H1 (cell line): ENCODE measurements at regions not wholly inside any gene's neighbourhood (a gene's known extent, or its start where the extent isn't known, plus 50 kb on each side); places are given as distances from the start of the nearest gene placed in this dataset.

Experiments
- CBX5 ChIP-seq: fragments of 300-800, 300-1000 bp; sonication (generic); IDR thresholded peaks from 2 replicates; pipeline ENCODE4 v1.7.1; 2016; ENCODE audit warnings: antibody characterized with exemption, low read length, low read depth
- EGR1 ChIP-seq: IDR thresholded peaks from 2 replicates; pipeline ENCODE4 v1.6.1; 2011; ENCODE audit warnings: low read depth, low read length, borderline replicate concordance
- EZH2 ChIP-seq: fragments of 200-600 bp; sonication (generic); IDR thresholded peaks from 2 replicates; pipeline ENCODE4 v1.7.1; 2012; ENCODE audit warnings: low read depth, mild to moderate bottlenecking, moderate library complexity, low read length, inconsistent platforms; ENCODE audit not compliant: severe bottlenecking
- FOSL1 ChIP-seq: IDR thresholded peaks from 2 replicates; pipeline ENCODE4 v1.6.1; 2011; ENCODE audit warnings: mild to moderate bottlenecking, low read depth, low read length, moderate library complexity; ENCODE audit not compliant: insufficient read depth
- GABPA ChIP-seq: IDR thresholded peaks from 2 replicates; pipeline ENCODE4 v1.6.1; 2011; ENCODE audit warnings: mild to moderate bottlenecking, low read length, moderate library complexity, borderline replicate concordance; ENCODE audit not compliant: insufficient read depth
- JUND ChIP-seq: IDR thresholded peaks from 2 replicates; pipeline ENCODE4 v1.6.1; 2011; ENCODE audit warnings: mild to moderate bottlenecking, improper control_type of control experiment, low read length
- NRF1 ChIP-seq: IDR thresholded peaks from 2 replicates; pipeline ENCODE4 v1.6.1; 2011; ENCODE audit warnings: mild to moderate bottlenecking, low read depth, low read length, improper control_type of control experiment
- POLR2A ChIP-seq, 2 experiments: IDR thresholded peaks; 1 replicate in 1 of 2; 2 replicates in 1 of 2; pipeline ENCODE4 v1.6.1; 2011; ENCODE audit warnings: low read depth in 2 of 2, low read length in 2 of 2, mild to moderate bottlenecking in 2 of 2; ENCODE audit errors: control extremely low read depth in 1 of 2
- POLR2AphosphoS5 ChIP-seq: IDR thresholded peaks from 2 replicates; pipeline ENCODE4 v1.6.1; 2011; ENCODE audit warnings: low read depth, low read length
- SP1 ChIP-seq: IDR thresholded peaks from 2 replicates; pipeline ENCODE4 v1.6.1; 2011; ENCODE audit warnings: low read depth, low read length
- SUZ12 ChIP-seq: fragments of 200-600 bp; sonication (generic); IDR thresholded peaks from 2 replicates; pipeline ENCODE4 v1.6.1; 2012; ENCODE audit warnings: mild to moderate bottlenecking, inconsistent platforms, low read length, moderate library complexity, mixed read lengths
- TBP ChIP-seq: IDR thresholded peaks from 2 replicates; pipeline ENCODE4 v1.6.1; 2011; ENCODE audit warnings: low read depth, low read length, improper control_type of control experiment
- TF ChIP-seq, protein P1 (sequence below), 3 experiments: IDR thresholded peaks; 1 replicate in 2 of 3; 2 replicates in 1 of 3; pipeline versions ENCODE4 v1.5.1 to v1.6.1; 2011; ENCODE audit warnings: low read length in 3 of 3, mild to moderate bottlenecking in 3 of 3, inconsistent platforms in 2 of 3, low read depth in 1 of 3, moderate library complexity in 1 of 3; ENCODE audit not compliant: insufficient read depth in 1 of 3; ENCODE audit errors: control extremely low read depth in 1 of 3

DNA sequence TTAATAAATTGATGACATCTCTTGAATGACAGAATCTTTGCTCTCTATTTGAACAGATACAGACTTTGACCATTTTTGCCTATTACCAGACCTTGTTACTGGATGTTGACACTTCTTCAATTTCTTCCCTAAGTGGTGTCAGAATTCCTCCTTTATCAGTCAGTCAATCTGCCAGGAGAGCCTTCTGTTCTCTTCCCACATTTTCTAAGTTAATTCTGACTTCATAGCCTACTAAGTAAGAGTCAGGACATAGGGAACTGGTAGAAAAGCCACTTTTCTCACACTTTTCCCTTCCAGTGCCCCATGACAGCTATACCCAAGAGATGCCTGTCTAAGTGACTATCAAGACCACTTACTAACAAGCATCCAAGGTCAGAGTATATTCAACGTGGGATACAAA is 1187.5 kb upstream of the NXPH2 start:
- no peak for TF ChIP-seq EGR1
- TF ChIP-seq GABPA: no peak
- TF ChIP-seq JUND: no peak
- no peak for TF ChIP-seq SP1
- TF ChIP-seq TBP: no peak
- no peak for TF ChIP-seq POLR2A (IDR thresholded peaks at IDR 0.05; ENCODE audit: control extremely low read depth in 1 of 2, low read depth in 2 of 2, low read length in 2 of 2)
- TF ChIP-seq EZH2: no peak
- TF ChIP-seq CBX5: no peak
- no peak for TF ChIP-seq POLR2AphosphoS5
- TF ChIP-seq, protein P1, sequence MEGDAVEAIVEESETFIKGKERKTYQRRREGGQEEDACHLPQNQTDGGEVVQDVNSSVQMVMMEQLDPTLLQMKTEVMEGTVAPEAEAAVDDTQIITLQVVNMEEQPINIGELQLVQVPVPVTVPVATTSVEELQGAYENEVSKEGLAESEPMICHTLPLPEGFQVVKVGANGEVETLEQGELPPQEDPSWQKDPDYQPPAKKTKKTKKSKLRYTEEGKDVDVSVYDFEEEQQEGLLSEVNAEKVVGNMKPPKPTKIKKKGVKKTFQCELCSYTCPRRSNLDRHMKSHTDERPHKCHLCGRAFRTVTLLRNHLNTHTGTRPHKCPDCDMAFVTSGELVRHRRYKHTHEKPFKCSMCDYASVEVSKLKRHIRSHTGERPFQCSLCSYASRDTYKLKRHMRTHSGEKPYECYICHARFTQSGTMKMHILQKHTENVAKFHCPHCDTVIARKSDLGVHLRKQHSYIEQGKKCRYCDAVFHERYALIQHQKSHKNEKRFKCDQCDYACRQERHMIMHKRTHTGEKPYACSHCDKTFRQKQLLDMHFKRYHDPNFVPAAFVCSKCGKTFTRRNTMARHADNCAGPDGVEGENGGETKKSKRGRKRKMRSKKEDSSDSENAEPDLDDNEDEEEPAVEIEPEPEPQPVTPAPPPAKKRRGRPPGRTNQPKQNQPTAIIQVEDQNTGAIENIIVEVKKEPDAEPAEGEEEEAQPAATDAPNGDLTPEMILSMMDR (IDR thresholded peaks at IDR 0.05; ENCODE audit: control extremely low read depth in 1 of 3, insufficient read depth in 1 of 3, low read depth in 1 of 3, low read length in 3 of 3): no peak
- no peak for TF ChIP-seq NRF1
- TF ChIP-seq SUZ12: no peak
- no peak for TF ChIP-seq FOSL1
